NCI-H2029 treated with DMSO at 0.1 percent for 48 hours (cell line): ENCODE measurements at regions not wholly inside any gene's neighbourhood (a gene's known extent, or its start where the extent isn't known, plus 50 kb on each side); places are given as distances from the start of the nearest gene placed in this dataset.

ENCODE experiments used
- DNase-seq: peaks from one replicate; lab custom pipeline; 2025; lab: John Stamatoyannopoulos, UW

DNA sequence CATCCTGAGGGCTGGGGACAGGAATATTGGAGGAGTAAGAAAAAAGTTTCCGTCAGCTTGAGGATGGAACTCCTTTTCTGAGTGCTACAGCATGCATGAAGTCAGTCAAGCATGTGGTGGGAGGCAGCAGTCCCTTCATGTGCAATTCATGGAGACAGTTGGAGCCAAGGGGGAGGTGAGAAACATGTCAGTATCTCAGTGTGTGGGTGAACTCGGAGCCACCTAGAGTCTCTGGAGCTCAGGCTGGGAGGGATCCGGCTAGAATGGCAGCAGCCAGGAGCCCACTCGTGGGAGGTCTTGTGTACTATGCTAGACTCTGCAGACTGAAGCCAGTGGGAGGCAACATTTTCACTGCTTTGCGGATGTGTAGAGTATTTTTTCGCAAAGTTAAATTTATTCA lies 60.3 kb downstream of the AVPR1A start:
- no peak for DNase-seq

DNA sequence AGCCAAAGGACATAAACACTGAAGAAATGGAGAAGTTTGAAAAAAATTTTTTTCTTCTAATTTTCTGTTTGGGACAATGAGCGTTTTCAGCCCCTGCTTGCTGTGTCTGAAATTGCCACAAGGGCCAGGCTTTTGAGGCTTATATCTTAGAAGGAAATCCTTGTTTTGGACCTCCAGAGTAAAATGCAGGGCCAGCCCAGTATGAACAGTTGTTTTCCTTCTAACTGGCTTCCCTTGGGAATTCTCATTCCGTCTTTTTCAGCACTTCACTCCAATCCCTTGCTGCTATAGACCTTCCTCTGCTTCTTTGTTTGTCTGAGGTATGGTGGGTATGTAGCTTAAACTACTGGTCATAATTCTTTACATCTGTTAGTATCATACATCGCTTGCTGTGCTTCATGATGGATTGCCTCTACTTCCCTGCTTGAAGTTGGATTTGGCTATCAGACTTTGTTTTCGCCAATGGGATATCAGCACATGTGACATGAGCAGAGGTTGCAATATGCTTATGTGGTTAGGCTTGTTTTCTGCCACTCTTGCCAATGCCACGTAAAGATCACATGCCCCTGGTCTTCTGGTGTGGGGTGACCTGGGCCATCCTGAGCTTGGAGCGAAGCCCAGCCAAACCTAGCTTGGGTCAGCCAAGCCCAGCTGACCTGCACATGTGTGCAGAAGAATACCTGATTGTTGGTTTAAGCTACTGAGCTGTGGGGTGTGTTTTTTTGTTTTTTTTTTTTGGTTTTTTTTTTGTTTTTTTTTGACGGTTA lies 64.7 kb downstream of the AVPR1A start:
- no peak for DNase-seq

DNA sequence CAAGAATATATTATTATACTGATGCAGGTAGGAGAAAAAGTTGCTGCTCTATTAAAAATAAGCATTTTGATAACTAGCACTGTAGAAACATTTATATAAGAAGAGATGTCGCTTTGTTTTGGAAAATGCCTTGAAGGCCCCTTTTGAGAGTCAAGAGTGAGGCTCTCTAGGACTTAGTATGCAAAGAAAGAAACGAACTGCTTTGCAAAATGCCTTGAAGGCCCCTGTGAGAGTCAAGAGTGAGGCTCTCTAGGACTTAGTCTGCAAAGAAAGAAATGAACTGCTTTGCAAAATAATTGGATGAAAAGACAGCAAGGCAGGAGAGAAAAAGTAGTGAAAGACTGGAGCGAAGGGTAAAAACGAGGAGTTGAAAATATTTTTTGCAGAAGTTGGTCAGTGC lies 65.9 kb downstream of the AVPR1A start:
- no peak for DNase-seq

DNA sequence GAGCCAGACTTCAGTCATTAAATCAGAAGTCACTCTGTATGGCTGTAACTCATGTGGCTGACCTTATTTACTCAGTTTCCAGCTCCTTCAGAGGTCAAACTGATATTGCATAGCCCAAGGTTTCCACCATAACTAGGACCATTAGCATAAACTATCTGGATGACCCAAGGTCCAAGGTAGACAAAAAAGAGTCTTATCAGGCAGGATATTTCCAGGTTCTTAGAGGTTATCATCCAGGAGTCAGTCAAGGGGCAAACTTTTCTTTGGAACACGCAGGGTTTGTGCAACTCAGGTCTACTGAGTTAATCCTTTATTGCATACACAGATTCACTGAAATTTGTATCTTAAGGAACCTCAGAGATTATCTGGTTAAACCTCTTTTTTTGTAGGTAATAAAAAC lies 66.5 kb downstream of the AVPR1A start:
- no peak for DNase-seq

DNA sequence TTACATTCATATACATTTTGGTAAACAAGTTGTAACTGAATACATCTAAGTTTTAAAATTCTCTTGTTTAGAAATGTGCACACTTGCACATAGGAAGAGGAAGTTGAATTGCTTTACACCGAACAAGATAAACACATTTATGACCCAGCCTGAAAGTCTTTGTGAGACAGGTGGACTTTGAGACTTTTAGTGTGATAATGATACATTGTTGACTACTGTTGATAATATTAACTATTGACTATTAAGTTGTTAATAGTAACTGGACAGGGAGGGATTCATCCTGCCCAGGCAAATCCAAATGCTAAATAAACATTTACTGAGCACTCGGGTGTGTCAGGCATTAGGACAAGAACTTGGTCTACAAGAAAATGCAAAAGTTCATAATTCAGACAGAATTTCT lies 68.0 kb downstream of the AVPR1A start:
- no peak for DNase-seq

DNA sequence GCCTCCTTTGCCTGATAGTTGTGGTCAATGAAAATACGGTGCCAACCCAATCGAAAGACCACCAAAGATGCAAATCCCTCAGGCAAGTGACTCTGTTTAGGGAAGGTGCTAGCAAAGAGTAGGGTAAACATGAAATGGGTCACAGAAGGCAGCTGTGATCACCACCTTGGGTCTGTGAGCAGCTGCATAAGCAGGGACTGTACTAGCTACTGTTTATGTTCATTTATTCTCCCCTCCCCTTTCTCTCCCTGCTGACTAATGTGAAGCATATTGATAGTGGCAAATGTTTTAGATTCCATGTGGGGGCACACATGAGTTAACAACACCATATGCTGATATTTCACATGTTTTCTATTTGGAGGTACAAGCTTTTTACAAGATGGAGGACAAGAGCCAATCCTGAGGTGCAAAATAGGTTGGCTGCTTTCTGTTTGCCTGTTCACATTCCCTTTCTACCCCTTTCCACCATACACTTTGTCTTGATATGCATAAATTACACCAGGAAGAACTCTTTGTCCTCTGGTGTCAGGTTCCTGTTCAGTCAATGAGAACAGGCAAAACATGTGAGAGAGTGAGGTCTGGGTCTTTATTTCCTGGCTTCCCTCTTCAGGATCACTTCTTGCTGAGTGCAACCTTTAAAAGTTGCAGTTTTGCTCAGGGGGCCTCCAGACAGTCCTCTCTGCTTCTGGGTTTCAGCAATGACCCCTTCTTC lies 71.1 kb downstream of the AVPR1A start:
- peak; percentile 64 for DNase-seq

DNA sequence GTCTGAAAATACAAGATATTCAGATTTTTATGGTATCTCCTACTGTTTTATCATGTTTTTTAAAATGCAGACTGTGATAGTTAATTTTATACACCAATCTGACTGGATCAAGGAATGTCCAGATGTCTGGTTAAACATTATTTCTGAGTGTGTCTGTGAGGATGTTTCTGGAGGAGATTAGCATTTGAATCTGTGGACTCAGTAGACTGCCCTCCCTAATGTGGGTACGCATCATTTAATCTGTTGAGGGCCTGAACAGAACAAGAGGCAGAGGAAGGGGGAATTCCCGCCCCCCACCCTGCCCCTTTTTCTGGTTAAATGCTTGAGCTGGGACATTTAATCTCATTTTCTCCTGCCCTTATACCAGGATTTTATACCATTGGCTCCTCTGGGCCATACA lies 72.1 kb downstream of the AVPR1A start:
- DNase-seq: no peak

DNA sequence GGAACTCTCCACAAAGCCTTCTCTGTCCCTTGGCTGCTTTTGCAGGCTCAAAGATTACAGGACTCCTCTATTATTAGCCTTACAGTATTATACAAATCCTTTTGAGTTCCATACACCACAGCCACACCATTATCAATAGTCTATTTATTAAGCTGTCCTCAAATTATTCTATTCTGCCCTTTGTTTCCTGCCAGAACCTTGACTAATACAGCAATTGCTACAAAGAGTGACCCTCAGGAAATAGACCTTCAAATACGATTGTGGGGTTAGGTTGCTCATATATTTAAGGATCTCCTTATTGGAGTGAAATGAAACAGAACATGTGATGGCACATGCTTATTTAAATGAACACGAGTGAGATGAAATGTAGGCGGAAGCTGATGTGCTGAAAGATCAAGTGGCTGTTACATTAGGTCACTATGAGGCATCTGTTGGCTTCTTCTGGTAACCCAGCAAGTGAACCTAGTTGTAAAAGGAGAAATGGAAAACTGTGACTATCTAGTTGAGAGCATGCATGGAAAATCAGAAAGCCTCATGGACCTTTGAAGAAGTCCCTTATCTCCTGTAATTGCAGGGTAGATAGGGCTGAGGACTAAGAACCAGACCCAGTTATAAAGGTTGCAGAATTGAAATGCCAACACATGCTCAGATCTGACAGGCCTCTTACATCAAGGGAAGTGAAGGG lies 75.5 kb downstream of the AVPR1A start:
- no peak for DNase-seq

DNA sequence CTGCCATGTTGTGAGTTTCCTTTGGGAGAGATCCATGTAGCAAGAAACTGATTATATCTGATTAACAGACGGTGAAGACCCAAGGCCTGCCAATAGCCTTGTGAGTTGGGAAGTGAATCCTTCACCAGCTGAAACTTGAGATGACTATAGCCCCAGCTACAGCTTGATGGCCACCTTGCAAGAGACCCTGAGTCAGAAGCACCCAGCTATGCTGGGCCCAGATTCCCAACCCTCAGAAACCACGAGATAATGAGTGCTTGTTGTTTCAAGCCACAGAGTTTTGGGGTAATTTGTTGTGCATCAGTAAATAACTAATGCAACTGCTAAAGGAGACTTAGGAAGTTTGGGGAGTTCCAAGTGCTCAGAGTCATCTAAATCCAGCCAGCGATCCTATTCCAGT lies 80.3 kb downstream of the AVPR1A start:
- DNase-seq: no peak

DNA sequence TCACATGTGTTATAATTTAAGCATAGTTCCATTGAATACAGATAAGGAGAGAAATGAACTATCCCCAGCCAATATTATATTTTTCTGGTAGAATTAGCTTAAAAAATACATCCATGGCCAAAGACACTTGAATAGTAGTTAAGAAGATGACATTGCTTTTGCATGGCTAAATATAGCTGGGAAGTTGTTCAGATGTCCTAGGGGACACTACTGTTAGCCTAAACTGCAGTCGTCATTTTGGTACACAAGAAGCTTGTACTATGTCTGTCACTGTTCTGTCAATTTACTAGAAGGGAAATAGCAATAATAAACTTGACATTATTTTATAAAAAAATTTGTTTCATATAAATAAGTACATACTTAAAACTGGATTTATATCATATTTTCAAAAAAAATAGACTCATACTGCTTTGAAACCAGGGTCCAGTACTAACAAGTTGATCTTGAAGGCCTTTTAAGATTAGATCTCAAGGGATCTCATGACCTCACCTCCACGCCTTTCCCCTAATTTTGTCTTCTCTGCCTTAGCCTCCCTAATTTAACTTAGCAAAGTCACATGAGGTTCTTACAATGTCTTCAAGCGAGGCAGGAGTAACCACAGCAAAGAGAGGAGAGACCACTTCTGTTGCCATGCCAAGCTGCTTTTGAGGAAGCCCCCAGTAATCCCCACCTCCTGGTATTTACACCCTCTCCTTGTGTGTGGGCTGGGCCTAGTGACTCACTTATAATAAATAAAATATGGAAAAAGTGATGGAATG lies 81.0 kb downstream of the AVPR1A start:
- no peak for DNase-seq

DNA sequence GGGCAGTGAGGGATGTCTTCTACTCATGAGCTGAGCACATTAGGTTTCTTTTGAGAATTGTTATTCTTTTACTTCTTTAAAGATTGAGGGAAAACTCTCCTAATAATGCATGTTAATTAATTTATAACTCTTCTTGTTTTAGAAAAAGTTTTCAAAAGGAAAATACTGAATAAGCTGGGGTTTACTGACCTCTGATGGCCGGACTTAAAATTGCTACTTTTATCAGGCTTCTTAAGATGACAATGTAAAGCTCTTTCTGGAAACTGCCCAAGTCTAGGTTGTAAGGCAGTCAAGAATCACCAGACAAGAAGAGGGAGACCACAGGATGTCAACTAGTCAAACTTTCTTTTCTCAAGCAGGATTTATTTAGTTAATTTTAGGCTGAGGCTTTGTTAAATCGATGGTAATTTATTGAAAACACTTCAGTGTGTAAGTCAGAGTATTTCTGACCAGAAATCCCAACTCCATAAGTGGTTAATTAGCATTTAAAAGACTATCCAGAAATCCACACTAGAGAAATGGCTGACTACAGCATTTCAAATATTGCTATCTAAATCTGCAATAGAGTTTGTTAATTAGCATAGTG lies 82.1 kb downstream of the AVPR1A start:
- peak; percentile 68 for DNase-seq

DNA sequence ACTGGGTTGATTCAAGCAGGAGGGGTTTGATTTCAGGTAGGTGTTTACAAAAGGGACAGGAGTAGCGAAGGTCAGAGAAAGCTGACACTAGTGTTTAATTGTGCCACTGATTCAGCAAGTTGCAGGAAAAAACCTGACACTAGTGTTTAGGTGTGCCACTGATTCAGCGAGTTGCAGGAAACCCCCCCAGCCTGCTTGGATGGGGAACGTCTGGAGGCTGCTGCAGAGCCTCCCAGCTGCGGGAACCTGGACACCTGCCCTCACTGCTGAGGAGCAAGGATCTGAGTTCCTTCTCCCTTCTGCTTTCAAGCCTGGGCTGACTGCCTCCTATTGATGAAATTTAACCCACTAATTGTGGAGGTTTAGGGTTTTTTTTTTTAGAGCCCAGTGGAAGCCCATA lies 84.2 kb downstream of the AVPR1A start:
- peak; percentile 42 for DNase-seq

DNA sequence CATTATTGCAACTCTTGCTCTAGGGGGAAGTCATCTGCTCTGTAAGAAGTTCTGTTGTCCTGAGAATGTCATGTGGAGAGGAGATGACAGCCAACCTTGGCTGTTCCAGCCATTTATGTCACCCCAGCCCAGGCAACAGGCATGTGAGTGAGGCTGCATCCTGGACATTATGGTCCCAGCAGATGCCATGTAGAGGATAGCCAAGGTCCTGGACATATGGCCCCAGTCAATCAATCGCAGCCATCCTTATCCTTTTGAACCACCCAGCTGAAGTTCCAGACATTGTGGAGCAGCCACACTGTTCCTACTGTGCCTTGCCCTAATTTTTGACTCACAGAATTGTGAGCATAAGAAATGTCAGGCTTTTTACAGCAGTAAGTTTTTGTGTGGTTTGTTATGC lies 84.9 kb downstream of the AVPR1A start:
- no peak for DNase-seq

DNA sequence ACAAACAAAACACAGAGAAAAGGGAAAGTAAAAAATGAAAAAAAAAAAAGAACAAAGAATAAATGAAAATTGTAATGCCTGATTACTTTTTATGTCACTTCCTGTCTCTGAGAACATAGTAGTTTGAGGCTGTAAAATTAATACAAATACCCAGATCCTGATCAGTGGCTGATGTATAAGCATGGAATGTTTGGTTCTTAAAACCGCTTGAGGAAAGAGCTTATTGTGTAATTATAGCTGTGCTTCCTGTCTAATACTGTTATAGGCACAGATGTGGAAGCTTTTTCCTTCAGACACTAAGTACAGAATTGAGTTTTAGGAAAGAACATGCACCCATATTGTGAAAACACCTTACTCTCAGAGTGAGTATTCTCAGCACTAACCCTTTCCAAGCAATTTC lies 86.9 kb downstream of the AVPR1A start:
- DNase-seq: no peak

DNA sequence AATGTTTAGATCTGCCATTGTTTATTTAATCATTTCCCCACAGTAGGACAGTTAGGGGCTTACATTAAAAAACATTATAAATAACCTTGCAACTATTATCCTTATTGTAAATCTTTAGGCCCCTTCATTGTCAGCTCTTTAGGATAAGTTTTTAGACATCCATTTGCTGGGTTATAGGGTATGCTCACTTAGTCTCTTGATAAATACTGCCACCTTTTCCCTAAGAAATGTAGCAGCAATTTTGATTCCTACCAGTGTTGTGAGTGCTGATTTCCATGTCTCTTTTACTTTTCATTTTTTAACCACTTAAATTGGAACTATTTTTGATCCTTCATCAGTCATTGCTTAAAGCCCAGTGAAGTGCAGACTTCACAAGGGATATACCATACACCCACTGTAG lies 94.4 kb downstream of the AVPR1A start:
- no peak for DNase-seq

DNA sequence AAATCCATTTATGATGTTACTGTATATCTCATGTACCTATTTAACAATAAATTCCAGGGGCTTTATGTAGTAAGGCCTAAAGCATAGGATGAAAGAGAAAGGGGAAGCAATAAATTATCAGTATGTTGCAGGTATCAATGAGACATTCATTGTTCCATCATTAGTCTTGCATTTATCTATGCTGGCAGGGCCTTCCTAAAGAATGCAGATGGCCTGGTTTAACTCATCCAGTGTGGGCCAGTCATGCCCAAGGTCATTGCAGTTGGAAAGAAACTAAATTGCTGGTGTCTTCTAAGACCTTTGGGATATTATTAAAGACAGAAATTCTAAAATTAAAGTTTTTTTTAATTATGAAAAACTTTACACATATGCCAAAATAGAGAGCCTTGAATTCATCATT lies 98.3 kb downstream of the AVPR1A start:
- no peak for DNase-seq

DNA sequence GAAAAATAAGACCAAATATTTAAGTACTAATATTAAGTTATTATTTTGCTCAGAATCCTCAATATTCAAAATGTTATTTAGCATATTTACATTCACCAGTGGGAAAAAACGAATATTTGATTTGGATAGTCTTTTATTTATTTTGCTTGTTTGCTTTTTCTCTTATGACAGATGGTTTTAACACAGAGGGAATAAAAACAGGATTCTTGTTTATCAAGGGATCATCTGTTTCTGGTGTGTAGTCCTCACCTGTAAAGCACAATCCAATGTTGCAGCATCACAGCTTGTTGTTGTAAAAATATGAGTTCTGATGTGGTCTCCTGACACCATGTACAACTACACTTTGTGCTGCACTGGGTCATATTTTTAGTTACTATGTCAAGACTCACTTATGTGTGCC lies 103.9 kb downstream of the AVPR1A start:
- peak; percentile 11 for DNase-seq

DNA sequence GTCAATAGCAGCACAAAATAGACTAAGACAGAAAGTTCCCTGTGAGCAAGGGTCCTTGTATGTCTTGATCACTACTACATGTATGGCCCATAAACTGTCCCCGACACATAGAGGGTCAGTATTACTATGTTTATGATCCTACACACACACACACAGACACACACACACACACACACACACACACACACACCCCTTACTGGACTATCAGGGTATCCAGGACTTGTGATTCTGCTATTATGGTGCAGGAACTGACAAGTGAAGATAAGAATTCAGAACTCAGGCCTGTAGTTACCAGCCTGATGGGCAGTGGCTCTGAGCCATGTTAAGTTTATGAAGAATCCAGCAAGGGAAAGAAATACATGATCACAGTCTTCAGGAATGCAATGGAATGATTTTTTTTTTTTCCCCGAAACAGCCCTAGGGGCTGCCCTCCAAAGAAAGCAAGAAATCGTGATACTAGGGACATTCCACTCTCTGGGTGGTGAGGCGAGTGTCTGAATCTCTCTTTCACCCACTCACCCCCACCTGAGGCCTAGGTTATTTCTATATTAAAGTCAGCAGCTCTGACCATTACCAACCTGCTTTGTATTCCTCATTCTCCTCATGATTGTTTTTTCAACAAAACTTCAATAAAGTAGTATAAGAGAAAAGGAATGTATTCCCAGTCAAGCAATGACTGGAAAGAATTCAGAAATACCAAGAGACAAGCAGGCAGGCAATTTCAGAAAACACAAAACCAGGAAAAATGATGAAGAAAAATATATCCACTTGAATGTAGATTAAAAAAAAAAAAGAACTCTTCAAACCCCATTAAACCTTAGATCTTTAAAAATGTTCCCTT lies 105.8 kb downstream of the AVPR1A start:
- no peak for DNase-seq

DNA sequence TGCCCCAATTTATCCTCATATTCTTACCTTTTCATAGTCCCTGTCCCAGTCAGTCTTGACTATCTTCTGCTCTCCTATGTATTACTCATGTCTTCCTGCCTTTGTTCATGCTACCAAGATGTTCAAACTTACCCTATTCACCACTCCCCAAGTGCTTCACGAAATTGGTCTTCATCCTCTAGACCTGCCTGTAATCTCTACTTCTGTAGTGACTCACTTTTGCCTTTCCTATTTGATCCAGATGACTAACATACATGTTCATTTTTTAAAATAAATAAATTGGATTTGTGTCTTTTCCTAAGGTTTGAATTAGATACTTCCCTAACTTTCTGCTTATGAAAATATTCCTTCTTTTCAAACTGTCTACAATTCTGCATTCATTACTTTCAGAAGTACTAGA lies 107.7 kb upstream of the PPM1H start:
- no peak for DNase-seq

DNA sequence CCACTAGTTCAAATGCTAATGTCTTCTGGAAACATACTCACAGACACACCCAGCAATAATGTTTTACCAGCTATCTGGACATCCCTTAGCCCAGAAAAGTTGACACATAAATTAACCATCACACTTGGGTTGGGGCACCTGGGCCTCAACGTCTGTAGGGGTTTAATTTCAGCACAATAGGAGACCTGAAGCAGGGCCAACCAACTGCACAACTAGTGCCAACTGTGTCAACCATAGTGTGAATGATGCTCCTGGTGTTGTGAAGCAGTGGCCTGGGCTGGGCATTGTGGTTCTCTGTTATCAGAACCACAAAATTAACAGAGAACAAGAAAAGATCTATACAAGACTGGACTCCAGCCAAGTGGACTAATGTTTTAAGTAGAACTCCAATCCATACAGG lies 106.7 kb upstream of the PPM1H start:
- DNase-seq: no peak

DNA sequence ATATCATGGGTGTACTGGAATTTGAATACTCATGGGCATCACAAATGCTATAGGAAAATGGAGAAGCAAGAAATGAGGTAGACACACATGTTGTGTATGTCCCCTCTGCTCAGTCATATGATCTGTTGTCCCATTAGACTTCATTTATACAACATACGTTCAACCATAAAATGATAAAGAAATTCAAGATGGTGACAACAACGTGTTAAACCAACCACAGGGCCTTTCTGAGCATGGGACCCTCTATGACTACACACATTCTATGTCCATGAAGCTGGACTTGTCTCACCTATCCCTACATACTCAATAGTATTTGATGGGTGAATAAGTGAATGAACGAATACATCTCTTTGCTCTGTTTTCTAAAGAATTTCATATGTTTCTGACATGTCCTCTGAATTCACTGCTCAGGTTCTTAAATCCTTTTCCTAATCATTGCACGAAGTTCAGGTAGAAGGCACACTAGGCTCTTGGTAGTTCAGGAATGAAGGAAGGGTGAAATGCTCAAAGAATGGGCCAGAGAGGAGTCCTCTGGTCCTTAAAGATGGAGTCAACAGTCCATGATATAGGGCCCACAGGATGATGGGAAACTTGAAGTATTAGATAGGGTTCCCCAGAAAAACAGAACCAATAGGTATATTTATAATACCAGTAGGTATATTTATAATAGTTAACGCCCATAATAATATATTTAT lies 105.7 kb upstream of the PPM1H start:
- DNase-seq: no peak
